Nephron progenitor cell (in vitro differentiated cells): ENCODE measurements at regions not wholly inside any gene's neighbourhood (a gene's known extent, or its start where the extent isn't known, plus 50 kb on each side); places are given as distances from the start of the nearest gene placed in this dataset.

Experiments
- DNase-seq: peaks from one replicate; pipeline ENCODE4 v3.0.0; 2021
- H3K27ac Mint-ChIP-seq: 2 replicates; pipeline ENCODE4 v1.8.0; 2021; ENCODE audit warnings: mild to moderate bottlenecking, moderate library complexity, mixed read lengths
- H3K27me3 Mint-ChIP-seq: 2 replicates; pipeline ENCODE4 v1.8.0; 2021; ENCODE audit warnings: mild to moderate bottlenecking, low read depth, mixed read lengths; ENCODE audit not compliant: poor library complexity
- H3K36me3 Mint-ChIP-seq: 2 replicates; pipeline ENCODE4 v1.8.0; 2021; ENCODE audit warnings: low read depth, mixed read lengths
- H3K4me1 Mint-ChIP-seq: 2 replicates; pipeline ENCODE4 v1.8.0; 2021; ENCODE audit warnings: mixed read lengths
- H3K4me3 Mint-ChIP-seq: 2 replicates; pipeline ENCODE4 v1.8.0; 2021; ENCODE audit warnings: mild to moderate bottlenecking, moderate library complexity, mixed read lengths
- H3K9me3 Mint-ChIP-seq: 2 replicates; pipeline ENCODE4 v1.8.0; 2021; ENCODE audit warnings: mild to moderate bottlenecking, moderate library complexity, mixed read lengths
- CTCF ChIP-seq: fragments of 200-600 bp; sonication (generic); IDR thresholded peaks from 2 replicates; pipeline ENCODE4 v1.5.0; 2021; ENCODE audit warnings: antibody characterized with exemption

GRCh38 chr12:5213990-5214389 lies 170.3 kb downstream of the KCNA5 start:
- peak overlapping the region; percentile 44 for H3K27ac Mint-ChIP-seq
- no peaks in the 10 kb centered on the region for H3K9me3 Mint-ChIP-seq
- no peaks in the 10 kb centered on the region for H3K36me3 Mint-ChIP-seq
- peaks cover 15% of the 10 kb centered on the region for H3K27me3 Mint-ChIP-seq
- peaks cover 28% of the 10 kb centered on the region for H3K4me1 Mint-ChIP-seq
- no peak for DNase-seq
- no peak for TF ChIP-seq CTCF
- no peak overlapping the region for H3K4me3 Mint-ChIP-seq

GRCh38 chr12:5217936-5218335 lies 174.3 kb downstream of the KCNA5 start:
- Mint-ChIP-seq H3K27ac (no peak overlapping the region), H3K4me3 (no peak overlapping the region), H3K36me3 (no peaks in the 10 kb centered on the region), H3K27me3 (peaks cover 14% of the 10 kb centered on the region), H3K9me3 (no peaks in the 10 kb centered on the region), H3K4me1 (peaks cover 48% of the 10 kb centered on the region)
- TF ChIP-seq CTCF = no peak
- DNase-seq = no peak

- no peak overlapping the region for H3K27ac Mint-ChIP-seq
- no peak overlapping the region for H3K4me3 Mint-ChIP-seq
- H3K36me3 Mint-ChIP-seq = no peaks in the 10 kb centered on the region
- no peak for DNase-seq
- peaks cover 14% of the 10 kb centered on the region for H3K27me3 Mint-ChIP-seq
- TF ChIP-seq CTCF = no peak
- H3K4me1 Mint-ChIP-seq = peaks cover 27% of the 10 kb centered on the region
- no peaks in the 10 kb centered on the region for H3K9me3 Mint-ChIP-seq
Observed at GRCh38 chr12:5220099-5220498, 176.4 kb downstream of the KCNA5 start.

DNA sequence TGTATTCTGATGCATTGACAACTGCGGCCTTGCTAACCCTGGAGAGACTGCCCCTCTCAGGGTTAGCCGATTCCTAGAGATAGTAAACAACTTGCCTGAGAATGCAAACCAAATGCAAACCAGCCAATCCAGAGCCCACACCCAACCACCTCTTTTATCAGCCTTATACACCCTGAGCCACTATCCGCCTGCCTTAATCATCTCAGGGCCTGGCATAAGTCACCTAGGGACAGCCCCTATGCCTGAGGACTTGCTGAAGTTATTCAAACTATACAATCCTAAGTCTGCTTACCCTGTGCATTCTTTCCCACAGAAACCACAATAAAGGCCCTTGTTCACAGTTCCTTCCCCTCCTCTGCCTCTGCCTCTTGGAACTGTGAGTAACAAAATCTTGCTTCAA lies 177.2 kb downstream of the KCNA5 start:
- no peak for DNase-seq
- Mint-ChIP-seq H3K27ac (no peak overlapping the region), H3K9me3 (no peaks in the 10 kb centered on the region), H3K4me1 (peaks cover 20% of the 10 kb centered on the region), H3K4me3 (no peak overlapping the region), H3K36me3 (no peaks in the 10 kb centered on the region), H3K27me3 (peaks cover 14% of the 10 kb centered on the region)
- no peak for TF ChIP-seq CTCF

DNA sequence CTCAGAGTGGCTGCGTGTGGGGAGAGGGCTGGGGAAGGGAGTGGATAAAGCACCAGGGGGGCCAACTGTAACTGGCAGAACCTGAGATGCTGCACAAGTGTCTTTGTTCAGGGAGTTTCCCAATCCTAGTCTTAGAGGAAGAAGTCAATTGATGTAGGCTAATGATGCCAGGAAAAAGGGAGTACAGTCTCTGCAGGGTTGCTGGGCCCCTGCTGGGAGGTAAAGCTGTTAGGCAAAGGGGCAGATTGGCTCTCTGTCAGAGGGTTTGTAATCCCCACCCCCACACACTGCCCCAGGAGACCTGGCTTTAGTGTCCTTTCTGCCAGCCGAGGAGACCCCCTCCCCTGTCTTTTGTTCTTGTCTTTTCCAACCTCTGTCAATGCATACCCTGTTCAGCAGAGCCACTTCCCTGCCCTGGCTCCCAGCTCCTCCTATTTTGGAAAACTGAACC lies 178.4 kb downstream of the KCNA5 start:
- Mint-ChIP-seq H3K4me1 (peaks cover 20% of the 10 kb centered on the region), H3K27me3 (peaks cover 11% of the 10 kb centered on the region), H3K4me3 (no peak overlapping the region), H3K27ac (no peak overlapping the region), H3K36me3 (no peaks in the 10 kb centered on the region), H3K9me3 (peaks cover 6% of the 10 kb centered on the region)
- no peak for TF ChIP-seq CTCF
- no peak for DNase-seq

DNA sequence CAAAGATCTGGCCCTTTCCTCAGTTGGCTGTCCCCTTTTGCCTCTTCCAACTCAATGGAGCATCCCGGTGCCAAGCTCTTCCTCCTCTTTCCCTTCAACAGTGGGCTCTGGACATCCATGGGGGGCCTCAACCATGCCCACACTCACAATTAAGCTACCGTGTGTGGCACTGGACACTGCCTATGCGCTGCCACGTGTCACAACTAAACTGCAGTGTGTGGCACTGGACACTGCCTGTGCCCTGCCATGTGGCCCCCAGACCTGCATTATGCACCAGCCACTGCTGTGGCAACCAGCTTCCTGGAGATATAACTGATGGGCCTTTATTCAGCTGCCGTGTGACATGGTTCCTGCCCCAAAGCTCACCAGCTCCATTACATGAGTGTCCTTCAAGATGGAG lies 179.1 kb downstream of the KCNA5 start:
- Mint-ChIP-seq H3K27ac (peak overlapping the region; percentile 68), H3K9me3 (peaks cover 10% of the 10 kb centered on the region), H3K4me3 (no peak overlapping the region), H3K27me3 (peaks cover 11% of the 10 kb centered on the region), H3K36me3 (no peaks in the 10 kb centered on the region), H3K4me1 (peaks cover 20% of the 10 kb centered on the region)
- no peak for DNase-seq
- no peak for TF ChIP-seq CTCF
